Testis (tissue), 2 donors: ENCODE measurements at regions not wholly inside any gene's neighbourhood (a gene's known extent, or its start where the extent isn't known, plus 50 kb on each side); places are given as distances from the start of the nearest gene placed in this dataset.

Experiments
- CTCF ChIP-seq, 3 experiments: fragments of 450-650 bp in 2 of 3; fragments of 200-600 bp in 1 of 3; sonication (generic) in 1 of 3; IDR thresholded peaks; one replicate each; pipeline ENCODE4 v1.5.1; 2016 to 2019; ENCODE audit warnings: antibody characterized with exemption in 3 of 3, mild to moderate bottlenecking in 2 of 3, moderate library complexity in 1 of 3
- POLR2A ChIP-seq: fragments of 450-650 bp; IDR thresholded peaks from one replicate; pipeline ENCODE4 v1.6.1; 2017; ENCODE audit warnings: antibody characterized with exemption, mild to moderate bottlenecking, moderate library complexity

DNA sequence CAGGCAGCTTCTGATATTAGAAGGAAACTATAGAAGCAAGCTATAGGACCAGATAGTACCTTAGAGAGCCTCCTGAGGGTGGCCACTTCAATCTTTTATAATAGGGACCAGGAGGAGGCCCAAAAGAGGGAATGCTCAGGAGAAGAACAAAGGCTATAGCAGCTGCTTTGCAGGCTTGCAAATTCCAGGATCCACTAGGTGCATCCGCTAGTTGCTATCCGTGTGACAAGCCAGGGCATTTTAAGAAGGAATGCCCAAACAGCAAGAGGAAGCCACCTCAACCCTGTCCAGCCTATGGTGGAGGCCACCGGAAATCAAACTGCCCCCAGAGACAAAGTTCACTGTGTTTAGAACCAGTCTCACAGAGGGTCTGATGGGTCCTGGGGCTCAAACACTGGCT, 192.6 kb upstream of the KIF2B start:
- no peak for TF ChIP-seq CTCF (IDR thresholded peaks at IDR 0.05)
- no peak for TF ChIP-seq POLR2A
